NCI-H1436 (cell line): ENCODE measurements at regions not wholly inside any gene's neighbourhood (a gene's known extent, or its start where the extent isn't known, plus 50 kb on each side); places are given as distances from the start of the nearest gene placed in this dataset.

Experiments
- DNase-seq: peaks from one replicate; lab custom pipeline; 2025; lab: John Stamatoyannopoulos, UW

DNA sequence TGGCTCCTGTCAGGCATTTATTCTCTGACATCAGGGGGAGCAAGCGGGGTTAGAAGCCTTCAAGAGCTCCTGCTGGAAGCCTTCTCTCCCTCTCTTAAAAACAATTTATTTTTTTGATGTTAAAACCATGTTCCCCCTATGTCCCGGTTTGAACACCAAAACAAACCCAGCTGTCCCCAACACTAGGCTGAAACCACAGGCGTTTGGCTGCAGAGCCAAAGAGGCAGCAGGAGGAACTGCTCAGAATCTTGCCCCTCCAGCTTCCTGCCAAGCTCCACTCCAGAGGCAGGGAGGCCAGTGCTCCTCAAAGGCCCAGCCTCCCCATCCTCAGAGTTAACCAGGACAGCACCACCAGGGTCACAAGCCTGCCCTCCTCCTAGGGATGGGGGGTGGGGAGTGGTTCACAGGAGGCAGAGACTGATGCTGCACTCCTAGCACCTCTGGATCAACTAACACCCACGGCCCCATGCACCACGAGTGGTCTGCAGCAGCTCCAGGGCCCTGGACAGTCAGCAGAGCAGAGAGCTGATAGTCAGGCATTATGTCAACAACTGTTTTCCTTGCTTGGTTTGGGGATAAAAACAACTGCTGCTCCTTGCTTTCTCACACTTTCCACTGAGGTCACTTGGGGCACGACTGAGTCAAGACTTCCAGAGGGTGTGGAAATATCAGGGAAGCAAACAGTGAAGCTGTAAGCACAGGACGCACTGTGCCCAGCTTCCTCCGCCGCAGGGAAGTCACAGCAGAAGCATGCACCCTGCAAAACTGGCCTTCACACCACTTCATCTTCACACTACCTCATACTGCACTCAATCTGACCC, 96.5 kb upstream of the ADRA1B start:
- DNase-seq, result no peak

DNA sequence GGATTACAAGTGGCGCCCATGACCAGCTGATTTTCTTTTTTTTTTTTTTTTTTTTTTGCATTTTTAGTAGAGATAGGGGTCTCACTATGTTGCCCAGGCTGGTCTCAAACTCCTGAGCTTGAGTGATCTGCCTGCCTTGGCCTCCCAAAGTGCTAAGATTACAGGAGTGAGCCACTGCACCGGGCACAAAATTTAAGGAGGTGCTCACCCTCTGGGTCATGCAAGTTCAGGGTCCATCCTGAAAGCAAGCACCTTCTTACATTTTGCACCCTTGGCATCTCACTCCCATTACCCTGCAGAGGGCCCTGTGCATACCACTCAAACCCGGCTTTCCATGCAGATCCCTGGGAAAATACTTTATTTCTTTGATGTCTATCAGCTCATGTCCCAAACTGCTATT, 95.6 kb upstream of the ADRA1B start:
- DNase-seq, result no peak

DNA sequence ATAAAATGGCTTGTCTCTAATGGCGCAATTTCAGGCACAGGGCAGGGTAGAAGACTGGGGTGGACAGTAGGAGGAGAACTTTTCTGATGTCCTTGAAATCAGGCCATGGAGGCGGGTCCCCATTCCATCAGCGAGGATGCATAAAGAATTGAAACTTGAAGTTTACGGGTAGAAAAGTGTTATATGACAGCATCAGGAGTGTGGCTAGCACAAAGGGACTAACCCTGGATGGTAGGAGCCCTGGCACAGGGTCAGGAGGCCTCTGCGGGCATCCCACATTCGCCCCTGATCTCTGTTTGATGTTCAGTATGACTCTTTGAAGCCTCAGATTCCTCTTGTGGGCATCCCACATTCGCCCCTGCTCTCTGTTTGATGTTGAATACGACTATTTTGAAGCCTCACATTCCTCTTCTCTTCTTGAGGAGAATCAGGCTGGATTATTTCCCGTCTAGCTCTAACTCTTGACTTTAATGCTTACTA, 94.8 kb upstream of the ADRA1B start:
- no peak for DNase-seq

DNA sequence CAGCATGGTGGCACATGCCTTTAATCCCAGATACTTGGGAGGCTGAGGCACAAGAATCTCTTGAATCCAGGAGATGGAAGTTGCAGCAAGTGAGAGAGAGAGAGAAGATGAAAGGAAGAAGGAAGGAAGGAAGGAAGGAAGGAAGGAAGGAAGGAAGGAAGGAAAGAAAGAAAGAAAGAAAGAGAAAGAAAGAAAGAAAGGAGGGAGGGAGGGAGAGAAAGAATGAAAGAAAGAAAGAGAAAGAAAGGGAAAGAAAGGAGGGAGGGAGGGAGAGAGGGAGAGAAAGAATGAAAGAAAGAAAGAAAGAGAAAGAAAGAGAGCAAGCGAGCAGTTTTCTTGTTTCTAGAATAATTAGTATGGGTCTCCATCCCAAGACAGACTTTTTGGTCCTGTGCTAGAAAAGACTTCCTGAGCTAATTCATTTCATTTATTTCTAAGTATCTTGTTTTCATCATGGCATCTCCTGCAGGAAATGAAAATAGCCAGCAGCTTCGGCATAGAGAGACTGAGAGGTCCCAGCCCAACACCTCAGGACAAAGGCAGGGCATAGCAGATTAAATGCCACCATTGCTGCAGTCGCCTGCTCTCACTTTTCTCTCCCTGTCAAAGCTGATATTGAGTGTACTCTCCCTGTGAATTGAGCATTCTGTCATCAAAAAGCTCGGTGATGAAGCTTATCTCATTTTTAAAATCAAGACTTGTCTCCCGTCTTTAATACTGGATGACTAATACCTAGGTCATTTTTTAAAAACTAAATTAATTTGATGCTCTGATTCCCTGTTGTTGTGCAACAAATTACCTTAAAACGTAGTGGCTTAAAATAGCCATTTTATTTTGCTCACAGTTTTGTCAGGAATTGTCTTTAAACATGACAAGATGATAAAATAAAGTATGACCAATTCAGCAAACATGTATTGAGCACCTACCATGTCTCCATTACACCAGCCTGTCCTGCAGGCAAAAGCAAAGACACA, 91.8 kb upstream of the ADRA1B start:
- no peak for DNase-seq

DNA sequence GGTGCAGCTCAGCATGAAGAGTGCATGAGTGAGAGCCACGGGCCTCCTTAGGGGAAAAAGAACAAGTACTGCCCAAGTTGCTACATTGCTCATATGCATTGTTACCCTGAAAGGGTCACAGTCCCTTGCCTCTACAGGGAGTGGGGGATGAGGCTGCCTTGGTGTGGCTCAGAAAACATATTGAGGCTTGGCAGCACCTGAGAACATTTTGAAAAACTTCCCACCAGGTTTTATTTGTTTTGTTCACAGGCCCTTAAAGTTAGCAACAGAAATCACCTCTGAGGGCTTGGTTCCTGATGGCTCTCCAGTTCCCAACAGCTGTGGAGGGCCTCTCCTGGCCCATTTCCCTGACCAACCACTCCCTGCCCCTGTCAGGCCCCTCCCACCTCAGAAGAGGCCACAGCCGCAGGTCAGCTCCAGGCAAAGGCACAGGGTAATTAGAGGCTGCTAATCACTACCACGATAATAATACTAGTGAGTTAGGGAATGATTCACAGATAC, 90.7 kb upstream of the ADRA1B start:
- no peak for DNase-seq

DNA sequence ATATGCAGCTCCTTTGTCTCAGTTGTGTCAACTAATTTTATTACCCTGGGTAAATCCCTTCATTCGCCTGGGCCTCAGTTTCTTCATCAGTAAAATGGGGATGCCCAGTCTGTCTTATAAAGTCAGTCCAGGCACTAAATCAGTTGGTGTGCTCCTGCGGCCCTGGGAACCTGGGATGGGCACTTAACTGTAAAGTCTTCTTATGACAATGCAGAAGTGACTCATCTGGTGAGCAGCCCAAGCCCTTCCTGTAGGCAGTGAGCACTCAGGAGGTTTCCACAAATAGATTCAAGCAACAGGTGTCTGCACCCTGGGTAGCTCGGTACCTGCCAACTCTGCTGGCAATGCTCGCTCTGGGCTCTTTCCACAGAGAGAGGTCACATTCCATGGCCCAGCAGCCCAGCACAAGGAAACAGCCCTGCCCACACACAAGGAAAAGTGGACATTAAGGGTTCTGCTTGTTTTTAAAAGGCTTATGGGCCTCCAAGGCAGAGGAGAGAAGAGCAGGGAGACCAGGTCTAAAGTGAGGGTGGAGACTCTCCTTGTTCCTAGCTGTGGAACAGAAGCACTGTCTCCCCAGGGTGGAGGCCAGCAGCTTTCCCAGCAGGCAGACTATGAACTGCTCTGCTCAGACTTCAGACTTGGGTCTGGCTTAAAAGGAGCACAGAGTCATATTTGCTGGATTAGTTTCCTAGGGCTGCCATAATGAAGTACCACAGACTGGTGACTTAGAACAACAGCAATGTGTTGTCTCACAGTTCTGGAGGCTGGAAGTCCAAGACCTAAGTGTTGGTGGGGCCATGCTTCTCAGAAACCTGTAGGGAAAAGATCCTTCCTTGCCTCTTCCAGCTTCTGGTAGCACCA, 89.7 kb upstream of the ADRA1B start:
- no peak for DNase-seq

DNA sequence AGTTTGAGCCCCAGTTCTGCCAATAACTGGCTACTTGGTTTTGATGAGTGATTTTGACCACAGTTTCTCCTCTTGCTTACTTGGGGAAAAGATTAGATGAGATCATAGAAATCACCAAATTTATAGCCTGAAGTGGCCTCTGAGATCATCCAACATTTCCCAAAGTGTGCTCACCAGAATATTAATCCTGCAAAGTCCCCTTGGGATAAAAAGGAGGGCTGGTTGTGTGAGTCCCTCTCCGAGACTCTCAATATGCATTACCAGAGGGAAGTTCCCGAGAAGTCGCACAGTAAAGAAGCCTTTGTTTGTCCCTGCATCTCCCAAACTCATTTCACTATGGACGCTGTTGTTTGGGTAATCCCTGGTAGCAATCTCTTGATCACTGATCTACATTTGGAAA, 88.4 kb upstream of the ADRA1B start:
- DNase-seq, result no peak

DNA sequence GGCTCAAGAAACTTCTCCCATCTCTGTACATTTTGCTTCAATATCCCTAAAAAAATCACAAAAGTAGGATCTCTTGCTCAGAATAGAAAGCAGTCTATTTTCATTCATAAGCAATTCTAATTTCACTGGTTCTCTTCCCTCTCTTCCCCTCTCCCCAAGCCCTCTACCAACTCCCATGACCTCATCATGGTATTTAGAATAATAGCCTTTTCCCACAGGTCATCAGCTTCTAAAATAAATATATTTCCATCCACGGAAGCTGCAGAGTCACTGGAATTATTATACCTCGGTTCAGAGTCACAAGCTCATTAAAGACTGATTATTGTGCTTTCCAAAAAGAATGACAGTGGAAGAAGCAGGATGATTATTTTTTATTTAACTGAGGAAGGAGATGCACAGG, 84.2 kb upstream of the ADRA1B start:
- DNase-seq, result no peak

DNA sequence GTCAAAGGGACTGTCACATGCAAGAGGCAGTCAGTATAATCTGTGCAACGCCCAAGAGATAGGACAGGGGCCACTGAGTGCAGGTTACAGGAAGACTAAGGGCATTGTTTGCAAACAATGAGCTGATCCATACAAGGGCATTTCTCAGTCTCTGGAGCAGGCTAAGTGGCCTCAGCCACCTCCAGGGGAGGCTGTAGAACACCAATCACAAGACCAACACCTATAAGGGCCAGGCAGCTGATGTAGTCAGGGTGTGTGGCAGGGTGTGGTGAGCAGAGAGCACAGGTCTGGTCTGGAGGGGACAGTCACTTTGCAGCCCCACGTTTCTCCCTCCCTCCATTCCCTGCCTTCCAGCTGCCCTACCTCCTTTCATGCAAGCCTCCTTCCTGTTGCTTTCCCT, 83.2 kb upstream of the ADRA1B start:
- DNase-seq, result no peak

DNA sequence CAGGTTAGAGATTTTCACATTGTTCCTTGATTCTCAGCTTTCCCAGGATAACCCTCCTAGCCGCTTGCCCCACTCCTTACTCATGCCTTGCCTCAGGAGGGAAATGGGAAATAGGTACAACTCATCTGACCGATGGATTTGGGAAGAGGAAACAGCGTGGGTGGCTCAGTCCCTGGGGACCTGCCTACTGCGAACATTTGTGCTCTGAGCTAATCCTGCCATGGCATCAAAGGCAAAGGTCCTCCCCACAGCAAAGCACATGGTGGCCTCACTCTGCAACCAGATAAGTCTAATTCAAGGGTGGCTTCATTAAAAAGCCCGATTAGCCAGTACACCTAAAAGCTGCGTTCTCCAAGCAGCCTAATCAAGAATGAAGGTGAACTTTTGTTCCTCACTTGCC, 82.4 kb upstream of the ADRA1B start:
- no peak for DNase-seq

DNA sequence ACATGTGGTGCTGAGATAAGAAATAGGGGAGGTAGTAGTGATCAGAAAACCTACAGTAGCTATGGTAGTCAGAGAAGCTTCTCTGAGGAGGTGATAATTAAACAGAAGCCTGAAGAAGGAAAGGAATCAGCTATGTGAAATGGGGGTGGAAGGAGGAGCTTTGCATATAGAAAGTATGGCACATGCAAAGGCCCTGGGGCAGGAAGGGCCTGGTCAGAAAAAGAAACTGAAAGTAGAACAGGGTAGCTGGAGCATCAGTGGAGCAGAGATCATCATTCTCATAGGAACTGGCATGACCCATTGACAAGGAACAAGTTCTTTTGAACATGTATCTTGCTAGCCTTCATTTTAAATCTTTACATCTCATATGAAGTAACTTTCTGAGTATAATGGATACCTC, 80.7 kb upstream of the ADRA1B start:
- DNase-seq, result no peak

DNA sequence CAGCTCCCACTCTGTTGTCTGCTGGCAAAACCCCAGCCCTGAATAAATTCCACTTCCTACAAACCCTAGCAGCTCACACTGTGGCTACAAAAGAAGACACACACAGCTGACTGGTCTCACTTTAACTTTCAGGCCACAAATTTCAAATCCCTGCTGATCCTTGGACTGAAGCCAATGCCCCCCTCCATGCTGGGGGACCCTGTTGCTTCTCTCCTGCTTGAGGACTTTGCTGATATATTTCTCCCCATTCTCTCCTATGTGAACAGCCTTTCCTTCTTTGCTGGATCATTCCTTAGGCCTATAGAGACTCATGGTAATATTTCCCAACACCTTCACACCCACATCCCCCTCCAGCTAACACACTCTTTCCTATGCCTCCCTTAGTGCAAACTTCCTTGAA, 79.6 kb upstream of the ADRA1B start:
- no peak for DNase-seq

DNA sequence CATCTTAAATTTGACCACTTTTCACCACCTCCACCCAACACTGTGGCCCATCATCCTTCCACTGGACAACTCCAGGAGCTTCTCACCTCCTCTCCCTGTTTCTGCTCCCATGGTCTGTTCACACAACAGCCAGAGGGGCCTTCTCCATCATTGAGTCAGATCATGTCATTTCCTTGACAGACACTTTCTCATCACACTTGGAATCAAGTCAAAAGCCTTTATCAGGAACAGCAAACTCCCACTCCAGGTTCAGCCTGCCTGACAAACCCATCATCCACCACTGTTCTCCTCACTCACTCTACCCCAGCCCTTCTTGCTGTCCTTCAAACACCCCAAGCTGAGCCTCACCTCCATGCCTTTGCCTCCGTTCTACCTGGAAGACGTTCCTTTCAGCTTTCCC, 78.4 kb upstream of the ADRA1B start:
- DNase-seq, result no peak

DNA sequence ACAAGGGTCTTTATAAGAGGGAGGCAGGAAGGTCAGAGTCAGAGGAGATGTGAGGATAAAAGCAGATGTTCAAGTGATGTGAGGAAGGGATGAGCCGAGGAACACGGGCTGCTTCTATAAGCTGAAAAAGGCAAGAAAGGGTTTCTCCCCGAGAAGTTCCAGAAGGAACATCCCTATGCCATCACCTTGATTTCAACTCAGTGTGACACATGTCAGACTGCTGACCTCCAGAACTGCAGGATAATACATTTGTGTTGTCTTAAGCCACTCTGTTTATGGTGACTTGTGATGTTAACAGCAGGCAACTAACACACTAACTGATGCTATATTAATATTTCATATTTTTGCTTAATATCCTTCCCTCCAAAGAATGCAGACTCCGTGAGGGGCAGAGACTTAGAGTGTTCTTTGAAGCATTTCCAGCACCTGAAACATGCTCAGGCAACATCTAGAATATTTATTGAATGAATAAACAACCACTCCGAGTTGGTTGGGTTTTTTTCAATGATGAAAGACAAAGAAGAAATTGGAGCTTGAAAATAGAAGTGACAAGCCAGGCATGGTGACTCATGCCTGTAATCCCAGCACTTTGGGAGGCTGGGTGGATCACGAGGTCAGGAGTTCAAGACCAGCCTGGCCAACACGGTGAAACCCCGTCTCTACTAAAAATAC, 77.6 kb upstream of the ADRA1B start:
- DNase-seq, result no peak

DNA sequence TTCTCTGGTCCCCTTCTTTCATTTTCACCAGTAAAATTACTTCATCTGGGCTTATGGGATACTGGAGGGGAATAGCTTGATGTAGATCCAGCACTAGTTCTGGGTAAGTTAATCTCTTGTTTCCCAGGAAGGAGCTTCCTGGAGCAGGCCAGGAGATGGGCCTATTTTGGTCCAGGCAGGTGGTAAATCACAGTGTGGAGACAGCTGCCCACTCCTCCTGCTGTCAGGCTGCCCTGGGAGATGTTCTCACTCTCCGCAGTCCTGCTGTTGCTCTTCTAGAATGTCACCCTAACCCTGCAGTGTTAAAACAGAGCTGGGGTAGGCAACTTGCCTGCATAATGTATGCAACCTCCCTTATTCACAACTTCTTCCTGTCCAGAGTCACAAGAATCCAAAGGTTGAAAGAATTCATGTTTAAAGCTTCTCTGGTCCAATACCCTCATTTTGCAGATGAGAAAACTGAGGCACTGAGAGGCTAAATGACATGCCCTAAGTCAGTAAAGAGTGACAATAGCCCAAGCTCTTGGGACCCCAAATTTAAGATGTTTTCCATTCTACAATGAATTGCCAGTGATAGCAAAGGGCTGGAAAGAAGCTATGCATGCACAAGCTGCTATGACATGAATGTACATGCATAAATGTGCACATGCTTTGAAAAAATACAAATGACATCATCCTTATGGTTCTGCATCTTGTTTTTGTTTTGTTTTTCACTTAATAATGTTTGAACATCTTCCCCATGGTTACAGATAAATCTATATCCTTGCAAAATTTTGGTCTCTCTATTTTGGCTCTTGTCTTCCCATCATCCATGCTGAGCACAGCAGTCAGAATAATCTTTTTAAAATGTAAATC, 71.8 kb upstream of the ADRA1B start:
- DNase-seq, result no peak

DNA sequence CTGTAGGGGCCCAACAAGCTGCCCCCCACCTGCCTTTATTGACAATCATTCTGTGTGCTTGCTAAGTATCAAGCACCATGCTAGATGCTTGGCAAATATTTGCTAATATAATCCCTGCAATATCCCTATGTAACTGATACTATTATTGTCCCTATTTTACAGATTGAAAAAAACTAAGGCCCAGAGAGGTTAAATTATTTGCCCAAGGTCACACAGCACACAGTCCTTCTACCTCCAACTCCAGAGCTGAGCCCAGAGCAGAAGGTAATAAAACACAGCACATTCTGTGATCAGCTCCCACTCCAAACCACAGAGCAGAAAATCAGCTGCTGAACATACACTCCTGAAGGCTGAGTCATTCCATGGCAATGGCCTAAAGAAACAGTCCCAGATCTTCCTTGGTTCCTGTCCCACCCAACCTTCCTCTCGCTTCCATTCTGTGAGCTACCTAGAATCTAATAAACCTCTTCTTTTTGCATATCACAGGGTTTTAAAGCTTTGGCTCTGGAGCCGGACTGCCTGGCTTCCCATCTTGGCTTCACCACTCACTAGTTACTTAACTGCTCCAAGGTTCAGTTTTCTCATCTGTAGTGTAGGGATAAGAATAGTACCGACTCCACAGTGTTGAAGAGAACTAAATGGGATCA, 66.7 kb upstream of the ADRA1B start:
- DNase-seq, result no peak

DNA sequence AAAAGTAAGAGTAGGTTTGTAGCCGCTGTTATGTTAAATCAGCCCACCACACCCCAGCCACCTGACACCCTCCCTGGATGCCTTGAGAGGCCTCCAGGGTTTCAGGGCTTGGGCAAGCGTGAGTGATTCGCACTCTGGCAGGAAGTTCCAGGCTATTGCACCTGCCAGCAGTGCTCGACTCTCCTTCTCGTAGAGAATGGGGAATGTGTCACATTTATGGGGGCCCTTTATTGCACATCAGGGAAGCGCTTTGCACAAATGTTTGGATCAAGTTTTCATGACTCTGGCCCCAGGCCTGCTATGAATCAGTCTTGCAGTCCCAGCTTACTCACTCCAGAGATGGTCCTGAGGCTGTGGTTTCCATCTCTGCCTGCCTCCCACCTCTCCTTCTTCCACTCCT, 66.1 kb upstream of the ADRA1B start:
- no peak for DNase-seq

DNA sequence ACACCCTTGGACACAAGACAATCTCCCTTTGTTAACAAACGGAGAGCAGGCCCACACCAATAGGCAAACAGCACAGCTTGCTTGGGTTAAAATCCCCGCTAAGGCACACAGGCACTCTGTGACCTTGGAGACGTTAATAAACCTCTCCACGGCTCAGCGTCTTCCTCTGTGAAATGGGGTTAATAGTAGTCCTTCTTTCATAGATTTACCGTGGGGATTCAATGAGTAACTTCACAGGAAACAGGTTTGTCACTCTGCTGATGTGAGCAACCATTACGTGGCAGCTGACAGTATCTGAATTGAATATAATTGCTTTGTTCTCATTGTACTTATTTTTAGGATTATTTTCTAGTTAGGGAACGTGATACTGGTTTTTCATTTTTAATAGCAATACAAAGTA, 65.2 kb upstream of the ADRA1B start:
- no peak for DNase-seq

DNA sequence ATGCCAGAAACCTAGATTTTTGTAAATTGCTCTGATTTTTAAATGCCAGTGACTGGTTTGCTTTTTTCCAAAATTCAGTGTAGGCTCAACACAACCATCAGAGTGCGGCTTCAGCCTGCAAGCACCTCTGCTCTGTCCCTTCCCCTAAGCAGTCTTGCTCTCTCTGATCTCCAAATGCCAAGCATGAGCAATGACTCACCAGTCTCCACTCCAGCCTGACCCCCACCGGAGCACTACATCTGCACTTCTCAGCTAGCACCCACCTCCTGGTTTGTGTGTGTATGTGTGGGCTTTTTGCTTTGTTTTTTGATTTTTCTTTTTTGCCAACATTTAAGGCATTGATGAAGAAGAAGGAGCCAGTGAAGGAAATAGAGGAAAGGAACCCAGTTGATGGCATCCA, 61.4 kb upstream of the ADRA1B start:
- DNase-seq, result no peak
